ENCODE measurements at regions not wholly inside any gene's neighbourhood (a gene's known extent, or its start where the extent isn't known, plus 50 kb on each side); places are given as distances from the start of the nearest gene placed in this dataset.

DNA sequence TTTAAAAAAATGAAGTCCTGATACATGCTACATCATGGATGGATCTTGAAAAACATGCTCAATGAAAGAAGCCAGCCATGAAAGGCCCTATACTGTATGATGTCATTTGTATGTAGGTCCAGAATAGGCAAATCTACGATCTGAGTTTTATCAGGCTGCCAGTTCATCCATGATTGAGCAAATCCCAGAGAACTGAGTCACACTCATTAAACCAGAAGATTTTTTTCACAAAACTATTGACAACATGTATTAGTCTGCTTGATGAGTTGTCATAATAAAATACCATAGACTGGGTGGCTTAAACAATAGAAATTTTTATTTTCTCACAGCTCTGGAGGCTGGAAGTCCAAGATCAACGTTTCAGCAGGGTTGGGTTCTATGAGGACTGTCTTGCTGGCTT, 130.7 kb downstream of the MREG start:
- H3K4me3 ChIP-seq (ENCODE audit: low read depth, low read length), result no peak overlapping the region
- no peak for TF ChIP-seq CTCF (IDR thresholded peaks at IDR 0.05; ENCODE audit: low read depth, low read length, missing control alignments)
- DNase-seq (ENCODE audit: low read depth), result no peak

DNA sequence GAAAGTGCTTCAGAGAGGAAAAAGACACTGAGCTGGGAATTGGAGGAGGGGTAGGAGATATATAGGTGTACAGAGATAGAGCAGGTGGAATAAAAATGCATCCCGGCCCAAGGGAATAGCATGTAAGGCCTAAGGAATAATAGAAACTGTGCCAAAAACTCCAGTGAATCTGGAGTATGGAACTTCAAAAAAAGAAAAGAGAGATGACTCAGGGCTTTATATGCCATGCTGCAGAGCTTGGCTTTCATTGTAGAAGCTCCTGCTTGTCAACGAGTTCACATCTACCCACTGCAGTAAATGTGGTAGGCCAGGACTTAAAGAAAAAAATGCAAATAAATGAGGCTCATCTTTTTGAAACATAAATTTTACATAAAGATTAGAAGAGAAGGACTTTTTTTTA, 131.8 kb downstream of the MREG start:
- no peak overlapping the region for H3K4me3 ChIP-seq (ENCODE audit: low read depth, low read length)
- no peak for DNase-seq (ENCODE audit: low read depth)
- TF ChIP-seq CTCF (IDR thresholded peaks at IDR 0.05; ENCODE audit: low read depth, low read length, missing control alignments), result no peak

DNA sequence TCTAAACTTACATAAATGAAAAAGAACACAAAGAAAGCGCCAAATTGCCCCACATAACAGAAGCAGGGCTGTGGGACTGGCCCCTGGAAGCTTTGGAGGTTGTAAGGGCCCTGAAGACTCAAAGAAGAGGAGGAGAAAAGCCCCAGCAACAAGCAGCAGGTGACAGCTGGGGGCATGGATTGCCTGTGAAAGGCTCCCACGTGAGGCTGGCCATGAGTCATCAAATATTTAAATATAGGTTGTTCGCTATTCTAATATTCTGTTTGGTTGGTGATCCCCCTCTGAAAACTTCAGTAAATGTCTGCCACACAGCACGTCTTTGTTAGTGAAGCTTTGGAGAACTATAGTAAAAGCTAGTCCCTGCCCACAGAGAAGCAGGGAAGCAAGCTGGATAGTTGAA, 132.4 kb downstream of the MREG start:
- DNase-seq (ENCODE audit: low read depth), result peak; percentile 10
- H3K4me3 ChIP-seq (ENCODE audit: low read depth, low read length), result no peak overlapping the region
- TF ChIP-seq CTCF (IDR thresholded peaks at IDR 0.05; ENCODE audit: low read depth, low read length, missing control alignments), result no peak

- DNase-seq (ENCODE audit: low read depth), result no peak
- TF ChIP-seq CTCF (IDR thresholded peaks at IDR 0.05; ENCODE audit: low read depth, low read length, missing control alignments), result no peak
- H3K4me3 ChIP-seq (ENCODE audit: low read depth, low read length), result no peak overlapping the region
Observed at GRCh38 chr2:215879977-215880940, 133.1 kb downstream of the MREG start.

DNA sequence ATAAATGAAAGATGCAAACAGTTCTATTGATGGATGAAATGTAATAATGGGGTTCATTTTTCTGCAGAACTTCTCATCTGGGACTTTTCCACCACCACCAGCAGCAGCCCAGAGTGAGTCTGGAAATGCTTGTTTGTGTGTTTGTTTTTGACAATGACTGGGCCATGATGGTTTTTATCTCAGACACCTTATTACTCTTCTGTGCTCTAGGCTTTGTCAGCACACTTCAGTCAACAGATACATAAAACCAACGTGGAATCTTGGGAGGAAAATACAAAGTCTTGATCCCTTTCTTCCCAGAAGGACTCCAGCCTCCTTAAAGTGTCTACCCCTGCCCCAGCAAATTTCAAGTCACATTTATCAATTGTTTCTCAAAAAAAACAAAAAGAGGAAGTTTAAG, 134.0 kb downstream of the MREG start:
- TF ChIP-seq CTCF (IDR thresholded peaks at IDR 0.05; ENCODE audit: low read depth, low read length, missing control alignments), result no peak
- H3K4me3 ChIP-seq (ENCODE audit: low read depth, low read length), result no peak overlapping the region
- DNase-seq (ENCODE audit: low read depth), result no peak

DNA sequence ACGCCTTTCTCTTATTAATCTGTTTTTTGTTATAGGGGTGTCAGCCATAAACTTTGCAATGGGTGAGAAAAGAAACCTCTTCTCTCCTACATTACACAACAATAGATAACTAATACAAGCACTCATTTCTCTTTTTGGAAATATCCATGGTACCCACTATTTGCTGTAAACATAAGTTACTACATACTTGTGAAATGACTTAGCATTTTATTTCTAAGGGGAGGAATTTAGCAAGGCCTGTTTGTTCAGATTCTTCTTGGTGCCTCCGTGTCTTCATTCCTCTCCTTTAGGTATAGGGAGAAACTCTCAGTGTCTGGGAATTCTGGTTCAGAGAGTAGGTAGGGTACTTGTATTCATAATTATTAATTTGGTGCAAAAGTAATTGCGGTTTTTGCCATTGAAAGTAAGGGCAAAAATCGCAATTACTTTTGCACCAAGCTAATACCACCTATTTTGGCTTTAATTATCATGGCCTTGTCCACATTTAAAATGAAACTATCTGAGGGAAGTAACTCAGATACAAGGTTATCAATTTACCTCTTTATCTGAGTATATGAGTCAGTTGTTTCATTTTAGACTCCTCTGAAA, 134.8 kb downstream of the MREG start:
- TF ChIP-seq CTCF (IDR thresholded peaks at IDR 0.05; ENCODE audit: low read depth, low read length, missing control alignments), result no peak
- no peak overlapping the region for H3K4me3 ChIP-seq (ENCODE audit: low read depth, low read length)
- no peak for DNase-seq (ENCODE audit: low read depth)

Data from GM12864 (cell line).